ENCODE measurements at regions not wholly inside any gene's neighbourhood (a gene's known extent, or its start where the extent isn't known, plus 50 kb on each side); places are given as distances from the start of the nearest gene placed in this dataset.

DNA sequence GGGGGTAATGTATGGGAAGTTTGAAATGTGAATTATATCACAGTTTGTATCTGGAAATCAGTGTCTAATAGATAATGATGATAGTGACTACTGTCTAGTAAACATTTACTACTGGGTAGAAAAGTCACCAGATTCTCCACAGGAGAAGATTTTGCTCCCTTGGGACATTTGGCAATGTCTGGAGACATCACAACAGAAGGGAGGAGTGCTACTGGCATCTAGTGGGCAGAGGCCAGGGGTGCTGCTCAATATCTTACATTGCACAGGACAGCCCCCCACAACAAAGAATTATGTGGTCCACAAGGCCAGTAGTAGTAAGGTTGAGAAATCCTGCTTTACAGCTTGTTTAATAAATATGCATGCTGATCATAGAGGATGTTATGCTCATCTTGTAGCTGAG lies 92.3 kb upstream of the PRPS1L1 start:
- TF ChIP-seq, protein P1, sequence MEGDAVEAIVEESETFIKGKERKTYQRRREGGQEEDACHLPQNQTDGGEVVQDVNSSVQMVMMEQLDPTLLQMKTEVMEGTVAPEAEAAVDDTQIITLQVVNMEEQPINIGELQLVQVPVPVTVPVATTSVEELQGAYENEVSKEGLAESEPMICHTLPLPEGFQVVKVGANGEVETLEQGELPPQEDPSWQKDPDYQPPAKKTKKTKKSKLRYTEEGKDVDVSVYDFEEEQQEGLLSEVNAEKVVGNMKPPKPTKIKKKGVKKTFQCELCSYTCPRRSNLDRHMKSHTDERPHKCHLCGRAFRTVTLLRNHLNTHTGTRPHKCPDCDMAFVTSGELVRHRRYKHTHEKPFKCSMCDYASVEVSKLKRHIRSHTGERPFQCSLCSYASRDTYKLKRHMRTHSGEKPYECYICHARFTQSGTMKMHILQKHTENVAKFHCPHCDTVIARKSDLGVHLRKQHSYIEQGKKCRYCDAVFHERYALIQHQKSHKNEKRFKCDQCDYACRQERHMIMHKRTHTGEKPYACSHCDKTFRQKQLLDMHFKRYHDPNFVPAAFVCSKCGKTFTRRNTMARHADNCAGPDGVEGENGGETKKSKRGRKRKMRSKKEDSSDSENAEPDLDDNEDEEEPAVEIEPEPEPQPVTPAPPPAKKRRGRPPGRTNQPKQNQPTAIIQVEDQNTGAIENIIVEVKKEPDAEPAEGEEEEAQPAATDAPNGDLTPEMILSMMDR (IDR thresholded peaks at IDR 0.05) = no peak
- TF ChIP-seq EP300 (IDR thresholded peaks at IDR 0.05) = no peak
